ENCODE measurements at regions not wholly inside any gene's neighbourhood (a gene's known extent, or its start where the extent isn't known, plus 50 kb on each side); places are given as distances from the start of the nearest gene placed in this dataset.

- BruUV-seq (replicated peaks) = no TSS peak
- H3K9ac ChIP-seq (ENCODE audit: control insufficient read depth, insufficient read depth, low read length) = no peak overlapping the region
- H3K36me3 ChIP-seq (ENCODE audit: control insufficient read depth in 2 of 2, insufficient read depth in 2 of 2, low read length in 1 of 2) = no peaks in the 10 kb centered on the region
- ChIA-PET RAD21 (ENCODE audit: unreplicated experiment) (no interaction called here), SMC1A (ENCODE audit: uncharacterized antibody, unreplicated experiment) (interaction anchor here (1.2 kb wide), 1 partner anchor 18 kb away, joined by 3 read pairs; no protein-coding TSS in a partner anchor), POLR2A (no interaction called here), CTCF (no interaction called here)
- no peak overlapping the region for H3K4me3 ChIP-seq
- intact Hi-C loops (cut with micrococcal nuclease; ENCODE audit: unreplicated experiment) (no loop called here), in situ Hi-C loops (cut with MboI) (no loop called here)
- H4K20me1 ChIP-seq (ENCODE audit: control insufficient read depth, insufficient read depth) = no peaks in the 10 kb centered on the region
- FAIRE-seq (no peak), DNase-seq (ENCODE audit: low read depth, low spot score) (no peak), ATAC-seq (peak; percentile 31)
- no peaks in the 10 kb centered on the region for H3K79me2 ChIP-seq (ENCODE audit: control insufficient read depth, insufficient read depth, low read length)
- TF ChIP-seq CBX3 (IDR thresholded peaks at IDR 0.05; ENCODE audit: borderline replicate concordance, low read depth) = no peak
- no peak for TF ChIP-seq E2F8 (IDR thresholded peaks at IDR 0.05; ENCODE audit: low read depth, partially characterized antibody)
- no peak for TF ChIP-seq BACH1 (IDR thresholded peaks at IDR 0.05; ENCODE audit: borderline replicate concordance)
- no peak for TF ChIP-seq POU2F2 (IDR thresholded peaks at IDR 0.05; ENCODE audit: borderline replicate concordance, low read depth, low read length)
- no peak for TF ChIP-seq E2F4 (IDR thresholded peaks at IDR 0.05; ENCODE audit: low read depth, low read length)
- TF ChIP-seq ESRRA (IDR thresholded peaks at IDR 0.05; ENCODE audit: low read length) = no peak
- TF ChIP-seq POLR2A (IDR thresholded peaks at IDR 0.05; ENCODE audit: low read depth, low read length) = no peak
- no peak for TF ChIP-seq WRNIP1 (IDR thresholded peaks at IDR 0.05; ENCODE audit: borderline replicate concordance, low read depth, low read length)
- no peak for TF ChIP-seq NFYB (IDR thresholded peaks at IDR 0.05; ENCODE audit: insufficient read depth, low read depth, low read length)
- TF ChIP-seq HSF1 (IDR thresholded peaks at IDR 0.05; ENCODE audit: low read depth, low read length) = no peak
- no peak for TF ChIP-seq FOXM1 (IDR thresholded peaks at IDR 0.05; ENCODE audit: low read depth, low read length)
- no peak for TF ChIP-seq ZBTB4 (CRISPR knock-in tag; IDR thresholded peaks at IDR 0.05)
- 5% methylated on average over 4 of the region's 4 CpGs for WGBS (ENCODE audit: insufficient coverage, insufficient replicate concordance, low lambda C conversion rate, missing lambda C conversion rate)
- H3K27ac ChIP-seq (ENCODE audit: control insufficient read depth, insufficient read depth) = no peak overlapping the region
- no peaks in the 10 kb centered on the region for H3K27me3 ChIP-seq (replicated peaks in 1 of 2; ENCODE audit: control insufficient read depth in 2 of 2, insufficient read depth in 2 of 2, low read length in 1 of 2)
- H3K9me3 ChIP-seq (replicated peaks; ENCODE audit: control insufficient read depth, insufficient read depth, low read length) = no peaks in the 10 kb centered on the region
- no peaks in the 10 kb centered on the region for H3K4me1 ChIP-seq (ENCODE audit: control insufficient read depth, insufficient read depth, low read length)
- H2AFZ ChIP-seq (ENCODE audit: control insufficient read depth, low read depth, low read length) = no peak overlapping the region
- H3K4me2 ChIP-seq (ENCODE audit: control insufficient read depth, insufficient read depth) = no peak overlapping the region
Observed at GRCh38 chr7:41294556-41295454, 408.1 kb downstream of the INHBA start.

Measured in GM12878 (cell line).